GM23338 (cell line): ENCODE measurements at regions not wholly inside any gene's neighbourhood (a gene's known extent, or its start where the extent isn't known, plus 50 kb on each side); places are given as distances from the start of the nearest gene placed in this dataset.

ENCODE experiments used
- CREB1 ChIP-seq: fragments of 250-450 bp; sonication (Bioruptor Pico); IDR thresholded peaks from 2 replicates; pipeline ENCODE4 v1.5.0; 2020; ENCODE audit warnings: low read depth, mild to moderate bottlenecking, moderate library complexity
- EZH2 ChIP-seq: fragments of 200-600 bp; sonication (generic); IDR thresholded peaks from one replicate; pipeline ENCODE4 v1.8.0; 2017; ENCODE audit warnings: antibody characterized with exemption, mild to moderate bottlenecking, low read depth; ENCODE audit not compliant: unreplicated experiment
- EZH2phosphoT487 ChIP-seq: fragments of 200-600 bp; sonication (generic); IDR thresholded peaks from one replicate; pipeline ENCODE4 v1.8.1; 2018; ENCODE audit warnings: antibody characterized with exemption; ENCODE audit not compliant: unreplicated experiment
- JUNB ChIP-seq: IDR thresholded peaks from one replicate; pipeline ENCODE4 v1.6.1; 2016; ENCODE audit warnings: antibody characterized with exemption; ENCODE audit not compliant: unreplicated experiment
- NANOG ChIP-seq: IDR thresholded peaks from 2 replicates; pipeline ENCODE4 v1.6.1; 2016; ENCODE audit warnings: antibody characterized with exemption, borderline replicate concordance
- POLR2AphosphoS5 ChIP-seq: IDR thresholded peaks from 2 replicates; pipeline ENCODE4 v1.6.1; 2016; ENCODE audit warnings: antibody characterized with exemption, low read depth
- STAT1 ChIP-seq: IDR thresholded peaks from one replicate; pipeline ENCODE4 v1.6.1; 2016; ENCODE audit warnings: antibody characterized with exemption; ENCODE audit not compliant: unreplicated experiment
- ZNF114 ChIP-seq: fragments of 250-450 bp; sonication (Bioruptor Pico); IDR thresholded peaks from 2 replicates; pipeline ENCODE4 v1.5.0; 2020; ENCODE audit warnings: mild to moderate bottlenecking, moderate library complexity
- ZNF331 ChIP-seq: fragments of 250-450 bp; sonication (Bioruptor Pico); IDR thresholded peaks from 2 replicates; pipeline ENCODE4 v1.5.0; 2020; ENCODE audit warnings: low read depth, mild to moderate bottlenecking, moderate library complexity
- TF ChIP-seq, protein P1 (sequence below), 2 experiments: fragments of 200-600 bp in 1 of 2; sonication (generic) in 1 of 2; conservative IDR thresholded peaks; 2 replicates each; pipeline versions ENCODE4 v1.5.1 to v1.6.1; 2016 to 2017; ENCODE audit warnings: antibody characterized with exemption in 2 of 2, low read depth in 2 of 2, mild to moderate bottlenecking in 2 of 2, moderate library complexity in 1 of 2
- TF ChIP-seq, protein P2 (sequence below): IDR thresholded peaks from 2 replicates; pipeline ENCODE4 v1.6.1; 2016; ENCODE audit warnings: antibody characterized with exemption
- TF ChIP-seq, protein P3 (sequence below): IDR thresholded peaks from one replicate; pipeline ENCODE4 v1.6.1; 2018; ENCODE audit warnings: antibody characterized with exemption; ENCODE audit not compliant: unreplicated experiment

- TF ChIP-seq, protein P1, sequence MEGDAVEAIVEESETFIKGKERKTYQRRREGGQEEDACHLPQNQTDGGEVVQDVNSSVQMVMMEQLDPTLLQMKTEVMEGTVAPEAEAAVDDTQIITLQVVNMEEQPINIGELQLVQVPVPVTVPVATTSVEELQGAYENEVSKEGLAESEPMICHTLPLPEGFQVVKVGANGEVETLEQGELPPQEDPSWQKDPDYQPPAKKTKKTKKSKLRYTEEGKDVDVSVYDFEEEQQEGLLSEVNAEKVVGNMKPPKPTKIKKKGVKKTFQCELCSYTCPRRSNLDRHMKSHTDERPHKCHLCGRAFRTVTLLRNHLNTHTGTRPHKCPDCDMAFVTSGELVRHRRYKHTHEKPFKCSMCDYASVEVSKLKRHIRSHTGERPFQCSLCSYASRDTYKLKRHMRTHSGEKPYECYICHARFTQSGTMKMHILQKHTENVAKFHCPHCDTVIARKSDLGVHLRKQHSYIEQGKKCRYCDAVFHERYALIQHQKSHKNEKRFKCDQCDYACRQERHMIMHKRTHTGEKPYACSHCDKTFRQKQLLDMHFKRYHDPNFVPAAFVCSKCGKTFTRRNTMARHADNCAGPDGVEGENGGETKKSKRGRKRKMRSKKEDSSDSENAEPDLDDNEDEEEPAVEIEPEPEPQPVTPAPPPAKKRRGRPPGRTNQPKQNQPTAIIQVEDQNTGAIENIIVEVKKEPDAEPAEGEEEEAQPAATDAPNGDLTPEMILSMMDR (conservative IDR thresholded peaks at IDR 0.05; ENCODE audit: low read depth in 2 of 2): no peak
- TF ChIP-seq, protein P2, sequence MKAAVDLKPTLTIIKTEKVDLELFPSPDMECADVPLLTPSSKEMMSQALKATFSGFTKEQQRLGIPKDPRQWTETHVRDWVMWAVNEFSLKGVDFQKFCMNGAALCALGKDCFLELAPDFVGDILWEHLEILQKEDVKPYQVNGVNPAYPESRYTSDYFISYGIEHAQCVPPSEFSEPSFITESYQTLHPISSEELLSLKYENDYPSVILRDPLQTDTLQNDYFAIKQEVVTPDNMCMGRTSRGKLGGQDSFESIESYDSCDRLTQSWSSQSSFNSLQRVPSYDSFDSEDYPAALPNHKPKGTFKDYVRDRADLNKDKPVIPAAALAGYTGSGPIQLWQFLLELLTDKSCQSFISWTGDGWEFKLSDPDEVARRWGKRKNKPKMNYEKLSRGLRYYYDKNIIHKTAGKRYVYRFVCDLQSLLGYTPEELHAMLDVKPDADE: no peak
- no peak for TF ChIP-seq EZH2phosphoT487
- TF ChIP-seq STAT1: no peak
- TF ChIP-seq JUNB: no peak
- no peak for TF ChIP-seq EZH2
- TF ChIP-seq POLR2AphosphoS5: no peak
- TF ChIP-seq, protein P3, sequence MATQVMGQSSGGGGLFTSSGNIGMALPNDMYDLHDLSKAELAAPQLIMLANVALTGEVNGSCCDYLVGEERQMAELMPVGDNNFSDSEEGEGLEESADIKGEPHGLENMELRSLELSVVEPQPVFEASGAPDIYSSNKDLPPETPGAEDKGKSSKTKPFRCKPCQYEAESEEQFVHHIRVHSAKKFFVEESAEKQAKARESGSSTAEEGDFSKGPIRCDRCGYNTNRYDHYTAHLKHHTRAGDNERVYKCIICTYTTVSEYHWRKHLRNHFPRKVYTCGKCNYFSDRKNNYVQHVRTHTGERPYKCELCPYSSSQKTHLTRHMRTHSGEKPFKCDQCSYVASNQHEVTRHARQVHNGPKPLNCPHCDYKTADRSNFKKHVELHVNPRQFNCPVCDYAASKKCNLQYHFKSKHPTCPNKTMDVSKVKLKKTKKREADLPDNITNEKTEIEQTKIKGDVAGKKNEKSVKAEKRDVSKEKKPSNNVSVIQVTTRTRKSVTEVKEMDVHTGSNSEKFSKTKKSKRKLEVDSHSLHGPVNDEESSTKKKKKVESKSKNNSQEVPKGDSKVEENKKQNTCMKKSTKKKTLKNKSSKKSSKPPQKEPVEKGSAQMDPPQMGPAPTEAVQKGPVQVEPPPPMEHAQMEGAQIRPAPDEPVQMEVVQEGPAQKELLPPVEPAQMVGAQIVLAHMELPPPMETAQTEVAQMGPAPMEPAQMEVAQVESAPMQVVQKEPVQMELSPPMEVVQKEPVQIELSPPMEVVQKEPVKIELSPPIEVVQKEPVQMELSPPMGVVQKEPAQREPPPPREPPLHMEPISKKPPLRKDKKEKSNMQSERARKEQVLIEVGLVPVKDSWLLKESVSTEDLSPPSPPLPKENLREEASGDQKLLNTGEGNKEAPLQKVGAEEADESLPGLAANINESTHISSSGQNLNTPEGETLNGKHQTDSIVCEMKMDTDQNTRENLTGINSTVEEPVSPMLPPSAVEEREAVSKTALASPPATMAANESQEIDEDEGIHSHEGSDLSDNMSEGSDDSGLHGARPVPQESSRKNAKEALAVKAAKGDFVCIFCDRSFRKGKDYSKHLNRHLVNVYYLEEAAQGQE: no peak
- TF ChIP-seq CREB1 (CRISPR knock-in tag): no peak
- TF ChIP-seq ZNF114 (CRISPR knock-in tag): no peak
- no peak for TF ChIP-seq ZNF331 (CRISPR knock-in tag)
- TF ChIP-seq NANOG: no peak
These were observed 86.0 kb upstream of the ANO4 start for GRCh38 chr12:100708591-100708990.
